ENCODE measurements at regions not wholly inside any gene's neighbourhood (a gene's known extent, or its start where the extent isn't known, plus 50 kb on each side); places are given as distances from the start of the nearest gene placed in this dataset.

DNA sequence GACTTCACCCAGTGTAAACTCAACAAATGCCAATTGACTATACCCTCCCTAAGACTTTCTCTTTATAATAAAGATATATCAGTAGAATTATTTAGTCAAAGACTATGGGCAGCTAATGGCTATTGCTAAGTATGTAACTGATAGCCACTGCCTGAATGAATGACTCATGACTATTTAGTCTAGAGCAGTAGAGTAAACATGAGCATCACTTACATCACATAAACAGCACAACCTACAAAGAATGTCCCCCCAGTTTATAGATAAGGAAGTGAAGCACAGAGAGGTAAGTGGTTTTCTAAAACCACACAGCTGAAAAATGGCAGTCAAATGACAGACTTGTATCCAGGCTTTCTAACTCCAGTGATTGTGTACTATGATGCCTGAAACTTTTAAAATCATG is 507.0 kb downstream of the PPARGC1A start:
- no peak for DNase-seq (ENCODE audit: low spot score)
- no peaks in the 10 kb centered on the region for H3K4me1 ChIP-seq (replicated peaks)
- H3K4me3 ChIP-seq: no peak overlapping the region
- TF ChIP-seq POLR2A (IDR thresholded peaks at IDR 0.05): no peak
- TF ChIP-seq POLR2AphosphoS5 (IDR thresholded peaks at IDR 0.05): no peak
- TF ChIP-seq, protein P1, sequence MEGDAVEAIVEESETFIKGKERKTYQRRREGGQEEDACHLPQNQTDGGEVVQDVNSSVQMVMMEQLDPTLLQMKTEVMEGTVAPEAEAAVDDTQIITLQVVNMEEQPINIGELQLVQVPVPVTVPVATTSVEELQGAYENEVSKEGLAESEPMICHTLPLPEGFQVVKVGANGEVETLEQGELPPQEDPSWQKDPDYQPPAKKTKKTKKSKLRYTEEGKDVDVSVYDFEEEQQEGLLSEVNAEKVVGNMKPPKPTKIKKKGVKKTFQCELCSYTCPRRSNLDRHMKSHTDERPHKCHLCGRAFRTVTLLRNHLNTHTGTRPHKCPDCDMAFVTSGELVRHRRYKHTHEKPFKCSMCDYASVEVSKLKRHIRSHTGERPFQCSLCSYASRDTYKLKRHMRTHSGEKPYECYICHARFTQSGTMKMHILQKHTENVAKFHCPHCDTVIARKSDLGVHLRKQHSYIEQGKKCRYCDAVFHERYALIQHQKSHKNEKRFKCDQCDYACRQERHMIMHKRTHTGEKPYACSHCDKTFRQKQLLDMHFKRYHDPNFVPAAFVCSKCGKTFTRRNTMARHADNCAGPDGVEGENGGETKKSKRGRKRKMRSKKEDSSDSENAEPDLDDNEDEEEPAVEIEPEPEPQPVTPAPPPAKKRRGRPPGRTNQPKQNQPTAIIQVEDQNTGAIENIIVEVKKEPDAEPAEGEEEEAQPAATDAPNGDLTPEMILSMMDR (IDR thresholded peaks at IDR 0.05): no peak
- no peaks in the 10 kb centered on the region for H3K9me3 ChIP-seq
- no peaks in the 10 kb centered on the region for H3K36me3 ChIP-seq
- H3K27me3 ChIP-seq (replicated peaks; ENCODE audit: insufficient read depth): no peaks in the 10 kb centered on the region
- intact Hi-C loops (cut with DNase I): no loop called here
- H3K27ac ChIP-seq: no peak overlapping the region

DNA sequence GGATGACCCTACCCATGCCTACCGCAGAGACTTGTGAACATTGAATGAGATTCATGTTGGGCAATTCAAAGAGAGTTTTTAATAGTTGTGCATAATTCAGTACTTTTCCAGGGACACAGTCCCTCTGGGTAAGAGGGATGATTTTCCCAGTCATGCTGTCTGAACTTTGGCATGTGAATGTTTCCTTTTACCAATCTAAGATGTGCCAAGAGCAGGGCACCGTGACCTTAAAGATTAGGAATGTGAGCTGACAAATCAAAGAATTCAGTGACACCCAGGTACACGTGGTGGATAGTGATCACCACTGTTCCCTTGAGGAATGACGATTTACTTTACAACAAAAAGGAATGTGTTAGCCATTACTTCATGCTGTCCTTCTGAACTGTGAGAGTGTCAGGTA is 515.6 kb downstream of the PPARGC1A start:
- intact Hi-C loops (cut with DNase I): no loop called here
- no peaks in the 10 kb centered on the region for H3K27me3 ChIP-seq (replicated peaks; ENCODE audit: insufficient read depth)
- H3K4me3 ChIP-seq: no peak overlapping the region
- 37% methylated on average over 4 of the region's 4 CpGs for whole genome bisulfite sequencing
- H3K4me1 ChIP-seq (replicated peaks): no peaks in the 10 kb centered on the region
- no peak overlapping the region for H3K27ac ChIP-seq
- H3K36me3 ChIP-seq: no peaks in the 10 kb centered on the region
- no peak for DNase-seq (ENCODE audit: low spot score)
- TF ChIP-seq, protein P1 (IDR thresholded peaks at IDR 0.05): no peak
- TF ChIP-seq POLR2A (IDR thresholded peaks at IDR 0.05) (no peak), POLR2AphosphoS5 (IDR thresholded peaks at IDR 0.05) (no peak)
- no peaks in the 10 kb centered on the region for H3K9me3 ChIP-seq

DNA sequence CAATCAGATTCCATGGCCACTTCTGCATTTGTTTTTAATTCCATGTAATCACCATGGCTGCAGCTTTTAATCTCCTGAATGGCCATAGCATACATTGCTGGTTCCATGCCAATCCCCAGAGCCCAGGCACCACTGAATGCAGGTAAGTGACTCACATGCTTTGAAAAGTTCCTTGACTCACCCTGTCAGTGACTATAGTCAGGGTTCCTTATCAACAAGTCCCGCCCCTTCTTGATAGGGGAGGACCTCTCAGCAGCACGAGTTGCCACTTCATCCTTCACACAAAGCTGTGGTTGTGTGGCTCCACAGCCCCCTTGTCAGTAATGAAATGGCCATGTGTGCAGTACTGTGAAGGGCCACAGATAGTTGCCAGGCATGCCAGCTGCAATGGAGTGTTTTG is 516.6 kb downstream of the PPARGC1A start:
- H3K27me3 ChIP-seq (replicated peaks; ENCODE audit: insufficient read depth): no peaks in the 10 kb centered on the region
- no peak for DNase-seq (ENCODE audit: low spot score)
- WGBS: 55% methylated on average over 2 of the region's 2 CpGs
- H3K4me1 ChIP-seq (replicated peaks): no peaks in the 10 kb centered on the region
- no peak for TF ChIP-seq POLR2AphosphoS5 (IDR thresholded peaks at IDR 0.05)
- TF ChIP-seq POLR2A (IDR thresholded peaks at IDR 0.05): no peak
- TF ChIP-seq, protein P1 (IDR thresholded peaks at IDR 0.05): no peak
- no peaks in the 10 kb centered on the region for H3K9me3 ChIP-seq
- no peaks in the 10 kb centered on the region for H3K36me3 ChIP-seq
- no peak overlapping the region for H3K4me3 ChIP-seq
- intact Hi-C loops (cut with DNase I): no loop called here
- no peak overlapping the region for H3K27ac ChIP-seq

DNA sequence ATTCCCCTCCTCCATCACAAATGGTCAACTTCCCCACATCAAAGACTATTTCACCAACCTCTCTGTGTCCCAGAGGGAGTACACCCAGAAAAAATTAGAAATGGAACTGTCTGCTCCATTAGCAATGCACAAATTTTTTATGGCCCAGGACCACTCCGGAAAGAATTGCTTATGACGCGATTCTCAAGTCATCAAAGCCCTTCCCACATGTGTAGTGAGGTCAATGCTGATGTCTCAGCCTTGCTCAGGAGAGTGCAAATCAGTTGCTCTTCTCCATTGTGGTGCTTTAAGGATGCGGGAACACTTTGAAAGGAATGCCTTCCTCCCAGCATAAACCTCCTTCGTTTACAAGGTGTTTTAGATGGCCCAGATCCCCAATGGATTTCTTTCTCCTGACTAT is 518.3 kb downstream of the PPARGC1A start:
- H3K27ac ChIP-seq: no peak overlapping the region
- H3K4me1 ChIP-seq (replicated peaks): no peaks in the 10 kb centered on the region
- intact Hi-C loops (cut with DNase I): no loop called here
- no peaks in the 10 kb centered on the region for H3K36me3 ChIP-seq
- 79% methylated on average over 5 of the region's 5 CpGs for WGBS
- no peaks in the 10 kb centered on the region for H3K27me3 ChIP-seq (replicated peaks; ENCODE audit: insufficient read depth)
- no peak overlapping the region for H3K4me3 ChIP-seq
- TF ChIP-seq POLR2A (IDR thresholded peaks at IDR 0.05) (no peak), POLR2AphosphoS5 (IDR thresholded peaks at IDR 0.05) (no peak)
- TF ChIP-seq, protein P1 (IDR thresholded peaks at IDR 0.05): no peak
- no peak for DNase-seq (ENCODE audit: low spot score)
- H3K9me3 ChIP-seq: no peaks in the 10 kb centered on the region

DNA sequence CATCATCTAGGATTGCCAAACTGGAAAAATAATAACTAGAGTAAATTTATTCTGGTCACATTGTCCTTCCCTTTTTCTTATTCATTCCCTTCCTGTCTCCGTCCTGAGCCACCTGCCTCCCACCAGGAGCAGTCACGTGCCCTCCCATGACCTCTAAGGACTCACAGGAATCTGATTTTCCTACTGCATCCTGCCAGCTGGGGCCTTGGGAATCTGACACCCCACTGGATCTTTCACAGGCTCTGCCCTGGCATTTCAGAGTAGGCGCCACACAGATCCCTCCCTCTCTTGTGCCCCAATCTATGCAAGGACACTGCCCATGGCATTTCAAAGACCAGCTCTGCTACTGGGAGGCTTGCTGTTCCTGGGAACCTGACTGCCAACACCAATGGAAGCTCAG is 520.5 kb downstream of the PPARGC1A start:
- no peak for DNase-seq (ENCODE audit: low spot score)
- Histone ChIP-seq H3K27ac (no peak overlapping the region), H3K36me3 (no peaks in the 10 kb centered on the region), H3K4me1 (replicated peaks) (no peaks in the 10 kb centered on the region), H3K27me3 (replicated peaks; ENCODE audit: insufficient read depth) (no peaks in the 10 kb centered on the region), H3K4me3 (no peak overlapping the region), H3K9me3 (no peaks in the 10 kb centered on the region)
- intact Hi-C loops (cut with DNase I): no loop called here
- TF ChIP-seq POLR2AphosphoS5 (IDR thresholded peaks at IDR 0.05) (no peak), POLR2A (IDR thresholded peaks at IDR 0.05) (no peak)
- TF ChIP-seq, protein P1 (IDR thresholded peaks at IDR 0.05): no peak
- WGBS: 74% methylated on average over 3 of the region's 3 CpGs

All from prostate gland (tissue), 2 donors.